SK-N-SH treated with all-trans-retinoic acid at 6 μM for 48 hours (cell line): ENCODE measurements at regions not wholly inside any gene's neighbourhood (a gene's known extent, or its start where the extent isn't known, plus 50 kb on each side); places are given as distances from the start of the nearest gene placed in this dataset.

ENCODE experiments used
- ATAC-seq: fragments of 200-7000 bp; cut with Tn5 transposase; 3 replicates; pipeline ENCODE4 v1.9.1; 2020; ENCODE audit warnings: mild to moderate bottlenecking, moderate library complexity
- BACH2 ChIP-seq: fragments of 250-450 bp; sonication (Bioruptor Pico); IDR thresholded peaks from 2 replicates; pipeline ENCODE4 v1.9.0; 2021; ENCODE audit warnings: mild to moderate bottlenecking, borderline replicate concordance
- CSDC2 ChIP-seq: fragments of 250-450 bp; sonication (Bioruptor Pico); IDR thresholded peaks from 2 replicates; pipeline ENCODE4 v1.5.0; 2020; ENCODE audit warnings: mild to moderate bottlenecking, moderate library complexity
- CSRNP3 ChIP-seq: fragments of 250-450 bp; sonication (Bioruptor Pico); IDR thresholded peaks from 2 replicates; pipeline ENCODE4 v1.5.1; 2021; ENCODE audit warnings: mild to moderate bottlenecking, moderate library complexity
- ESRRG ChIP-seq: fragments of 250-450 bp; sonication (Bioruptor Pico); IDR thresholded peaks from 2 replicates; pipeline ENCODE4 v1.6.1; 2021; ENCODE audit warnings: mild to moderate bottlenecking
- GLIS3 ChIP-seq: fragments of 250-450 bp; sonication (Bioruptor Pico); IDR thresholded peaks from 2 replicates; pipeline ENCODE4 v1.5.0; 2020; ENCODE audit warnings: mild to moderate bottlenecking, moderate library complexity
- ISL1 ChIP-seq: fragments of 250-450 bp; sonication (Bioruptor Pico); IDR thresholded peaks from 2 replicates; pipeline ENCODE4 v2.1.2; 2022; ENCODE audit warnings: mild to moderate bottlenecking, moderate library complexity
- OSR1 ChIP-seq: fragments of 250-450 bp; sonication (Bioruptor Pico); IDR thresholded peaks from 2 replicates; pipeline ENCODE4 v1.8.0; 2022; ENCODE audit warnings: moderate library complexity, mild to moderate bottlenecking, inconsistent platforms
- PATZ1 ChIP-seq: fragments of 250-450 bp; sonication (Bioruptor Pico); IDR thresholded peaks from 2 replicates; pipeline ENCODE4 v1.8.0; 2020; ENCODE audit warnings: mild to moderate bottlenecking, moderate library complexity, borderline replicate concordance
- PPARA ChIP-seq: fragments of 250-450 bp; sonication (Bioruptor Pico); IDR thresholded peaks from 2 replicates; pipeline ENCODE4 v1.5.0; 2020; ENCODE audit warnings: mild to moderate bottlenecking, borderline replicate concordance
- RARB ChIP-seq: fragments of 250-450 bp; sonication (Bioruptor Pico); IDR thresholded peaks from 2 replicates; pipeline ENCODE4 v1.8.0; 2021; ENCODE audit warnings: mild to moderate bottlenecking, moderate library complexity
- SNAI2 ChIP-seq: fragments of 250-450 bp; sonication (Bioruptor Pico); IDR thresholded peaks from 2 replicates; pipeline ENCODE4 v1.5.0; 2020; ENCODE audit warnings: mild to moderate bottlenecking, moderate library complexity
- TCF4 ChIP-seq: fragments of 250-450 bp; sonication (Bioruptor Pico); IDR thresholded peaks from 2 replicates; pipeline ENCODE4 v1.8.0; 2021; ENCODE audit warnings: mild to moderate bottlenecking, moderate library complexity, borderline replicate concordance
- ZC3H10 ChIP-seq: fragments of 250-450 bp; sonication (Bioruptor Pico); IDR thresholded peaks from 2 replicates; pipeline ENCODE4 v1.5.1; 2021; ENCODE audit warnings: mild to moderate bottlenecking, moderate library complexity
- ZFP3 ChIP-seq: fragments of 250-450 bp; sonication (Bioruptor Pico); IDR thresholded peaks from 2 replicates; pipeline ENCODE4 v1.5.0; 2020; ENCODE audit warnings: mild to moderate bottlenecking, moderate library complexity
- ZFP30 ChIP-seq: fragments of 450-650 bp; formaldehyde crosslinking; IDR thresholded peaks from 2 replicates; pipeline ENCODE4 v1.5.0; 2022; ENCODE audit warnings: mild to moderate bottlenecking, moderate library complexity
- ZNF565 ChIP-seq: fragments of 450-650 bp; formaldehyde crosslinking; conservative IDR thresholded peaks from 2 replicates; pipeline ENCODE4 v1.5.0; 2020; ENCODE audit warnings: low read depth, mild to moderate bottlenecking, moderate library complexity
- ZNF70 ChIP-seq: fragments of 450-650 bp; formaldehyde crosslinking; IDR thresholded peaks from 2 replicates; pipeline ENCODE4 v1.5.0; 2020; ENCODE audit warnings: mild to moderate bottlenecking, moderate library complexity
- ZNF8 ChIP-seq: fragments of 450-650 bp; formaldehyde crosslinking; IDR thresholded peaks from 2 replicates; pipeline ENCODE4 v1.5.0; 2020; ENCODE audit warnings: mild to moderate bottlenecking, moderate library complexity
- TF ChIP-seq, protein P1 (sequence below): fragments of 250-450 bp; sonication (Bioruptor Pico); IDR thresholded peaks from 2 replicates; pipeline ENCODE4 v1.5.0; 2020; ENCODE audit warnings: mild to moderate bottlenecking, moderate library complexity
- TF ChIP-seq, protein P2 (sequence below): fragments of 250-450 bp; sonication (Bioruptor Pico); IDR thresholded peaks from 2 replicates; pipeline ENCODE4 v1.5.1; 2020; ENCODE audit warnings: low read depth, mild to moderate bottlenecking, moderate library complexity
- TF ChIP-seq, protein P3 (sequence below): fragments of 250-450 bp; sonication (Bioruptor Pico); IDR thresholded peaks from 2 replicates; pipeline ENCODE4 v1.8.0; 2021; ENCODE audit warnings: low read depth, mild to moderate bottlenecking, moderate library complexity, borderline replicate concordance

DNA sequence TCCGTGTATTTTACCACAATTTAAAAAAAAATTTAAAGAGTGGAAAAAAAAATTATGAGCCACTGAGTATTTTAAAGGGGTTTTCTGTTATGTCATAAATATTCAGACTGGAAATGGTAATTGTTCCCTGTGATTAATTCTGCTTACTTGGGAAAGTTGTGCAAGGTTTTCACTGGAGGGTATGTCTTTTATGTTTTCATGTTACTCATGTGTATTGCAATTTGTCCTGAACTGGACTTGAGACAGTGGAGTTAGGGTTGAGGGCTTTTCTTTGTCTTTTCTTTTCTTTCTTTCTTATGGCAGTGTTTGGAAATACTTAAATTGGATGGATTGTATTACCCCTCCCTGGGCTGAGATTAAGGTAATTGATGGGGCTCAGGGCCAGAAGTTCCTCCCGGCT, 257.7 kb downstream of the BAMBI start:
- ATAC-seq, result no peak
- TF ChIP-seq ESRRG (no peak), GLIS3 (no peak), PATZ1 (CRISPR knock-in tag) (no peak), SNAI2 (CRISPR knock-in tag) (no peak), TCF4 (no peak), RARB (CRISPR knock-in tag) (no peak), ISL1 (no peak), ZFP30 (no peak), PPARA (CRISPR knock-in tag) (no peak), ZFP3 (CRISPR knock-in tag) (no peak), OSR1 (CRISPR knock-in tag) (no peak), CSDC2 (no peak), CSRNP3 (CRISPR knock-in tag) (no peak), ZNF70 (CRISPR knock-in tag) (no peak), BACH2 (CRISPR knock-in tag) (no peak), ZNF8 (no peak), ZC3H10 (CRISPR knock-in tag) (no peak)
- TF ChIP-seq, protein P1, sequence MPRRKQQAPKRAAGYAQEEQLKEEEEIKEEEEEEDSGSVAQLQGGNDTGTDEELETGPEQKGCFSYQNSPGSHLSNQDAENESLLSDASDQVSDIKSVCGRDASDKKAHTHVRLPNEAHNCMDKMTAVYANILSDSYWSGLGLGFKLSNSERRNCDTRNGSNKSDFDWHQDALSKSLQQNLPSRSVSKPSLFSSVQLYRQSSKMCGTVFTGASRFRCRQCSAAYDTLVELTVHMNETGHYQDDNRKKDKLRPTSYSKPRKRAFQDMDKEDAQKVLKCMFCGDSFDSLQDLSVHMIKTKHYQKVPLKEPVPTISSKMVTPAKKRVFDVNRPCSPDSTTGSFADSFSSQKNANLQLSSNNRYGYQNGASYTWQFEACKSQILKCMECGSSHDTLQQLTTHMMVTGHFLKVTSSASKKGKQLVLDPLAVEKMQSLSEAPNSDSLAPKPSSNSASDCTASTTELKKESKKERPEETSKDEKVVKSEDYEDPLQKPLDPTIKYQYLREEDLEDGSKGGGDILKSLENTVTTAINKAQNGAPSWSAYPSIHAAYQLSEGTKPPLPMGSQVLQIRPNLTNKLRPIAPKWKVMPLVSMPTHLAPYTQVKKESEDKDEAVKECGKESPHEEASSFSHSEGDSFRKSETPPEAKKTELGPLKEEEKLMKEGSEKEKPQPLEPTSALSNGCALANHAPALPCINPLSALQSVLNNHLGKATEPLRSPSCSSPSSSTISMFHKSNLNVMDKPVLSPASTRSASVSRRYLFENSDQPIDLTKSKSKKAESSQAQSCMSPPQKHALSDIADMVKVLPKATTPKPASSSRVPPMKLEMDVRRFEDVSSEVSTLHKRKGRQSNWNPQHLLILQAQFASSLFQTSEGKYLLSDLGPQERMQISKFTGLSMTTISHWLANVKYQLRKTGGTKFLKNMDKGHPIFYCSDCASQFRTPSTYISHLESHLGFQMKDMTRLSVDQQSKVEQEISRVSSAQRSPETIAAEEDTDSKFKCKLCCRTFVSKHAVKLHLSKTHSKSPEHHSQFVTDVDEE (CRISPR knock-in tag), result no peak
- TF ChIP-seq, protein P2, sequence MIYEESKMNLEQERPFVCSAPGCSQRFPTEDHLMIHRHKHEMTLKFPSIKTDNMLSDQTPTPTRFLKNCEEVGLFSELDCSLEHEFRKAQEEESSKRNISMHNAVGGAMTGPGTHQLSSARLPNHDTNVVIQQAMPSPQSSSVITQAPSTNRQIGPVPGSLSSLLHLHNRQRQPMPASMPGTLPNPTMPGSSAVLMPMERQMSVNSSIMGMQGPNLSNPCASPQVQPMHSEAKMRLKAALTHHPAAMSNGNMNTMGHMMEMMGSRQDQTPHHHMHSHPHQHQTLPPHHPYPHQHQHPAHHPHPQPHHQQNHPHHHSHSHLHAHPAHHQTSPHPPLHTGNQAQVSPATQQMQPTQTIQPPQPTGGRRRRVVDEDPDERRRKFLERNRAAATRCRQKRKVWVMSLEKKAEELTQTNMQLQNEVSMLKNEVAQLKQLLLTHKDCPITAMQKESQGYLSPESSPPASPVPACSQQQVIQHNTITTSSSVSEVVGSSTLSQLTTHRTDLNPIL, result no peak
- TF ChIP-seq, protein P3, sequence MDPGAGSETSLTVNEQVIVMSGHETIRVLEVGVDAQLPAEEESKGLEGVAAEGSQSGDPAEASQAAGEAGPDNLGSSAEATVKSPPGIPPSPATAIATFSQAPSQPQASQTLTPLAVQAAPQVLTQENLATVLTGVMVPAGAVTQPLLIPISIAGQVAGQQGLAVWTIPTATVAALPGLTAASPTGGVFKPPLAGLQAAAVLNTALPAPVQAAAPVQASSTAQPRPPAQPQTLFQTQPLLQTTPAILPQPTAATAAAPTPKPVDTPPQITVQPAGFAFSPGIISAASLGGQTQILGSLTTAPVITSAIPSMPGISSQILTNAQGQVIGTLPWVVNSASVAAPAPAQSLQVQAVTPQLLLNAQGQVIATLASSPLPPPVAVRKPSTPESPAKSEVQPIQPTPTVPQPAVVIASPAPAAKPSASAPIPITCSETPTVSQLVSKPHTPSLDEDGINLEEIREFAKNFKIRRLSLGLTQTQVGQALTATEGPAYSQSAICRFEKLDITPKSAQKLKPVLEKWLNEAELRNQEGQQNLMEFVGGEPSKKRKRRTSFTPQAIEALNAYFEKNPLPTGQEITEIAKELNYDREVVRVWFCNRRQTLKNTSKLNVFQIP (CRISPR knock-in tag), result no peak

- TF ChIP-seq ZNF70 (CRISPR knock-in tag), result no peak
- TF ChIP-seq ZNF565 (CRISPR knock-in tag), result no peak
- TF ChIP-seq OSR1 (CRISPR knock-in tag), result no peak
- no peak for TF ChIP-seq TCF4
- TF ChIP-seq, protein P1 (CRISPR knock-in tag), result no peak
- no peak for TF ChIP-seq ZFP30
- TF ChIP-seq RARB (CRISPR knock-in tag), result no peak
- no peak for TF ChIP-seq GLIS3
- TF ChIP-seq ZNF8, result no peak
- no peak for TF ChIP-seq ZC3H10 (CRISPR knock-in tag)
- no peak for ATAC-seq
These were observed 260.6 kb downstream of the BAMBI start for GRCh38 chr10:28937959-28938358.
